ENCODE measurements at regions not wholly inside any gene's neighbourhood (a gene's known extent, or its start where the extent isn't known, plus 50 kb on each side); places are given as distances from the start of the nearest gene placed in this dataset.

- no peak for TF ChIP-seq CTCF (conservative IDR thresholded peaks at IDR 0.05; ENCODE audit: low read depth, low read length)
- no peak for DNase-seq (ENCODE audit: low read depth)
- H3K4me3 ChIP-seq (ENCODE audit: low read depth, low read length) = no peak overlapping the region
Observed at GRCh38 chr4:124183231-124183630, 529.3 kb downstream of the ANKRD50 start.

- H3K4me3 ChIP-seq (ENCODE audit: low read depth, low read length) = no peak overlapping the region
- no peak for DNase-seq (ENCODE audit: low read depth)
- no peak for TF ChIP-seq CTCF (conservative IDR thresholded peaks at IDR 0.05; ENCODE audit: low read depth, low read length)
Observed at GRCh38 chr4:124183926-124184325, 528.6 kb downstream of the ANKRD50 start.

GRCh38 chr4:124184792-124185191 lies 527.7 kb downstream of the ANKRD50 start:
- no peak for TF ChIP-seq CTCF (conservative IDR thresholded peaks at IDR 0.05; ENCODE audit: low read depth, low read length)
- H3K4me3 ChIP-seq (ENCODE audit: low read depth, low read length) = no peak overlapping the region
- no peak for DNase-seq (ENCODE audit: low read depth)

GRCh38 chr4:124188595-124188994 lies 523.9 kb downstream of the ANKRD50 start:
- H3K4me3 ChIP-seq (ENCODE audit: low read depth, low read length) = no peak overlapping the region
- no peak for DNase-seq (ENCODE audit: low read depth)
- no peak for TF ChIP-seq CTCF (conservative IDR thresholded peaks at IDR 0.05; ENCODE audit: low read depth, low read length)

- no peak for DNase-seq (ENCODE audit: low read depth)
- no peak overlapping the region for H3K4me3 ChIP-seq (ENCODE audit: low read depth, low read length)
- TF ChIP-seq CTCF (conservative IDR thresholded peaks at IDR 0.05; ENCODE audit: low read depth, low read length) = no peak
Observed at GRCh38 chr4:124189545-124189944, 523.0 kb downstream of the ANKRD50 start.

GRCh38 chr4:124191329-124191728 lies 521.2 kb downstream of the ANKRD50 start:
- H3K4me3 ChIP-seq (ENCODE audit: low read depth, low read length) = no peak overlapping the region
- no peak for DNase-seq (ENCODE audit: low read depth)
- TF ChIP-seq CTCF (conservative IDR thresholded peaks at IDR 0.05; ENCODE audit: low read depth, low read length) = no peak

GRCh38 chr4:124192544-124192943 lies 520.0 kb downstream of the ANKRD50 start:
- TF ChIP-seq CTCF (conservative IDR thresholded peaks at IDR 0.05; ENCODE audit: low read depth, low read length) = no peak
- DNase-seq (ENCODE audit: low read depth) = no peak
- H3K4me3 ChIP-seq (ENCODE audit: low read depth, low read length) = no peak overlapping the region

All from epithelial cell of proximal tubule (primary cell).